Esophagus squamous epithelium (tissue), 5 donors: ENCODE measurements at regions not wholly inside any gene's neighbourhood (a gene's known extent, or its start where the extent isn't known, plus 50 kb on each side); places are given as distances from the start of the nearest gene placed in this dataset.

Experiments
- DNase-seq: peaks from one replicate; lab custom pipeline; 2025; lab: John Stamatoyannopoulos, UW
- H3K27ac ChIP-seq, 4 donors: fragments of 200-600 bp; sonication (generic); one replicate each; pipeline ENCODE4 v1.5.1; 2016 to 2019; ENCODE audit warnings: mild to moderate bottlenecking in 1 of 4
- H3K27me3 ChIP-seq, 4 donors: fragments of 200-600 bp; sonication (generic); 1 replicate in 3 of 4; 2 replicates in 1 of 4; pipeline versions ENCODE4 v1.5.1 to v1.6.0; 2017 to 2021; ENCODE audit warnings: antibody characterized with exemption in 1 of 4
- H3K36me3 ChIP-seq, 3 donors: fragments of 200-600 bp; sonication (generic); one replicate each; pipeline ENCODE4 v1.5.1; 2016 to 2019
- H3K4me1 ChIP-seq, 3 donors: fragments of 200-600 bp; sonication (generic); one replicate each; pipeline ENCODE4 v1.5.1; 2017 to 2019
- H3K4me3 ChIP-seq, 4 donors: fragments of 200-600 bp; sonication (generic); 1 replicate in 3 of 4; 2 replicates in 1 of 4; pipeline ENCODE4 v1.5.1; 2016 to 2019; ENCODE audit warnings: mild to moderate bottlenecking in 2 of 4, moderate library complexity in 1 of 4
- H3K9me3 ChIP-seq, 3 donors: fragments of 200-600 bp; sonication (generic); one replicate each; pipeline ENCODE4 v1.5.1; 2016 to 2019
- CTCF ChIP-seq, 6 experiments: fragments of 450-650 bp in 4 of 6; fragments of 200-600 bp in 2 of 6; sonication (generic) in 2 of 6; IDR thresholded peaks; one replicate each; pipeline ENCODE4 v1.5.1; 2016 to 2019; ENCODE audit warnings: antibody characterized with exemption in 6 of 6, mild to moderate bottlenecking in 4 of 6, moderate library complexity in 4 of 6
- POLR2A ChIP-seq, 4 donors: fragments of 450-650 bp; IDR thresholded peaks; one replicate each; pipeline ENCODE4 v1.6.1; 2017; ENCODE audit warnings: antibody characterized with exemption in 4 of 4, mild to moderate bottlenecking in 4 of 4, moderate library complexity in 3 of 4
- WGBS, 2 donors: methylation state at CpG; one replicate each; pipeline ENCODE4 v1.1.5; 2018; 5-methylcytosine and 5-hydroxymethylcytosine counted together
- intact Hi-C: fragments of 100-400 bp; cut with DNase I; formaldehyde crosslinking; loops from one replicate; pipeline ENCODE4 v1.15.0; 2022
- donor health status: DM: yes; HTN: yes; CAD: no.

- Histone ChIP-seq H3K27me3 (peaks cover 0 to 36% (median 0%) of the 10 kb centered on the region in 4 donors), H3K4me3 (no peak overlapping the region), H3K36me3 (no peaks in the 10 kb centered on the region), H3K4me1 (no peaks in the 10 kb centered on the region), H3K9me3 (peaks cover 0 to 6% (median 0%) of the 10 kb centered on the region in 3 donors), H3K27ac (no peak overlapping the region)
- intact Hi-C loops, result no loop called here
- no peak for DNase-seq
- no peak for TF ChIP-seq POLR2A (IDR thresholded peaks at IDR 0.05)
- TF ChIP-seq CTCF (IDR thresholded peaks at IDR 0.05), result no peak
- 67 to 74% methylated on average over 18 of the region's 18 CpGs for WGBS, 2 donors
These were observed 113.5 kb upstream of the SDK1 start for GRCh38 chr7:3187444-3188040.

- 70 to 79% methylated on average over 8 to 9 of the region's 9 CpGs for WGBS, 2 donors
These were observed 112.1 kb upstream of the SDK1 start for GRCh38 chr7:3188946-3189345.

GRCh38 chr7:3191548-3191947 lies 109.5 kb upstream of the SDK1 start:
- H3K36me3 ChIP-seq, result no peaks in the 10 kb centered on the region
- H3K27ac ChIP-seq, result no peak overlapping the region
- H3K4me1 ChIP-seq, result no peaks in the 10 kb centered on the region
- peaks cover 0 to 22% (median 0%) of the 10 kb centered on the region in 4 donors for H3K27me3 ChIP-seq
- no peak for DNase-seq
- intact Hi-C loops, result no loop called here
- H3K9me3 ChIP-seq, result no peaks in the 10 kb centered on the region
- WGBS, 2 donors, result 63 to 67% methylated on average over 4 of the region's 4 CpGs
- no peak for TF ChIP-seq CTCF (IDR thresholded peaks at IDR 0.05)
- TF ChIP-seq POLR2A (IDR thresholded peaks at IDR 0.05), result no peak
- no peak overlapping the region for H3K4me3 ChIP-seq

More at GRCh38 chr7:3188946-3189345, 112.1 kb upstream of the SDK1 start:
- intact Hi-C loops, result no loop called here
- no peaks in the 10 kb centered on the region for H3K9me3 ChIP-seq
- H3K4me3 ChIP-seq, result no peak overlapping the region
- no peak for DNase-seq
- TF ChIP-seq CTCF (IDR thresholded peaks at IDR 0.05), result no peak
- no peak for TF ChIP-seq POLR2A (IDR thresholded peaks at IDR 0.05)
- no peak overlapping the region for H3K27ac ChIP-seq
- H3K36me3 ChIP-seq, result no peaks in the 10 kb centered on the region
- H3K27me3 ChIP-seq, result peaks cover 0 to 25% (median 0%) of the 10 kb centered on the region in 4 donors
- no peaks in the 10 kb centered on the region for H3K4me1 ChIP-seq

- intact Hi-C loops, result no loop called here
- H3K27me3 ChIP-seq, result peaks cover 0 to 34% (median 0%) of the 10 kb centered on the region in 4 donors
- no peaks in the 10 kb centered on the region for H3K9me3 ChIP-seq
- no peak overlapping the region for H3K27ac ChIP-seq
- H3K4me3 ChIP-seq, result no peak overlapping the region
- 69 to 71% methylated on average over 4 of the region's 4 CpGs for WGBS, 2 donors
- no peaks in the 10 kb centered on the region for H3K4me1 ChIP-seq
- no peak for DNase-seq
- H3K36me3 ChIP-seq, result no peaks in the 10 kb centered on the region
- no peak for TF ChIP-seq POLR2A (IDR thresholded peaks at IDR 0.05)
- TF ChIP-seq CTCF (IDR thresholded peaks at IDR 0.05), result no peak
These were observed 108.4 kb upstream of the SDK1 start for GRCh38 chr7:3192669-3193068.

GRCh38 chr7:3193379-3194120 lies 107.5 kb upstream of the SDK1 start:
- TF ChIP-seq POLR2A (IDR thresholded peaks at IDR 0.05), result no peak
- TF ChIP-seq CTCF (IDR thresholded peaks at IDR 0.05), result no peak
- WGBS, 2 donors, result 75 to 77% methylated on average over 8 to 9 of the region's 9 CpGs
- Histone ChIP-seq H3K27ac (no peak overlapping the region), H3K4me1 (no peaks in the 10 kb centered on the region), H3K9me3 (no peaks in the 10 kb centered on the region), H3K27me3 (peaks cover 0 to 37% (median 0%) of the 10 kb centered on the region in 4 donors), H3K36me3 (no peaks in the 10 kb centered on the region), H3K4me3 (no peak overlapping the region)
- intact Hi-C loops, result no loop called here
- DNase-seq, result no peak
